Mesenchymal stem cell (in vitro differentiated cells and primary cell): ENCODE measurements at regions not wholly inside any gene's neighbourhood (a gene's known extent, or its start where the extent isn't known, plus 50 kb on each side); places are given as distances from the start of the nearest gene placed in this dataset.

Experiments
- DNase-seq: peaks from one replicate; pipeline ENCODE4 v3.0.0-alpha.2; 2013
- H2AFZ ChIP-seq: one replicate; pipeline ENCODE4 v1.6.1; 2013; ENCODE audit warnings: low read depth, mild to moderate bottlenecking, control low read depth, inconsistent platforms, low read length, moderate library complexity
- H2AK5ac ChIP-seq: 2 replicates; pipeline ENCODE4 v1.6.1; 2013; ENCODE audit warnings: low read length, moderate library complexity, mild to moderate bottlenecking, inconsistent platforms; ENCODE audit not compliant: severe bottlenecking
- H2BK120ac ChIP-seq: one replicate; pipeline ENCODE4 v1.6.1; 2013; ENCODE audit warnings: low read depth, mild to moderate bottlenecking, inconsistent platforms, low read length, moderate library complexity
- H2BK12ac ChIP-seq, 2 experiments: one replicate each; pipeline ENCODE4 v1.6.1; 2013; ENCODE audit warnings: inconsistent platforms in 2 of 2, low read length in 2 of 2, mild to moderate bottlenecking in 2 of 2, moderate library complexity in 2 of 2, control low read depth in 1 of 2
- H2BK15ac ChIP-seq: one replicate; pipeline ENCODE4 v1.6.1; 2013; ENCODE audit warnings: mild to moderate bottlenecking, low read depth, inconsistent platforms; ENCODE audit not compliant: poor library complexity, severe bottlenecking
- H2BK5ac ChIP-seq: 2 replicates; pipeline ENCODE4 v1.6.1; 2013; ENCODE audit warnings: low read depth, mild to moderate bottlenecking, low read length, control low read depth, inconsistent platforms; ENCODE audit not compliant: poor library complexity, severe bottlenecking
- H3K14ac ChIP-seq, 2 experiments: one replicate each; pipeline ENCODE4 v1.6.1; 2013; ENCODE audit warnings: inconsistent platforms in 2 of 2, low read length in 2 of 2, control low read depth in 1 of 2, mild to moderate bottlenecking in 1 of 2, moderate library complexity in 1 of 2
- H3K18ac ChIP-seq, 2 experiments: one replicate each; pipeline ENCODE4 v1.6.1; 2013; ENCODE audit warnings: inconsistent platforms in 2 of 2, low read length in 2 of 2, control low read depth in 1 of 2, low read depth in 1 of 2, mild to moderate bottlenecking in 1 of 2
- H3K23ac ChIP-seq, 2 experiments: one replicate each; pipeline ENCODE4 v1.6.1; 2013; ENCODE audit warnings: inconsistent platforms in 2 of 2, low read length in 2 of 2, mild to moderate bottlenecking in 2 of 2, moderate library complexity in 2 of 2, control low read depth in 1 of 2
- H3K27ac ChIP-seq: 2 replicates; pipeline ENCODE4 v1.5.1; 2013; ENCODE audit warnings: mild to moderate bottlenecking, moderate library complexity, low read length, control low read depth, inconsistent platforms; ENCODE audit not compliant: poor library complexity, severe bottlenecking
- H3K27me3 ChIP-seq, 2 experiments: 2 replicates each; pipeline versions ENCODE4 v1.6.1 to v1.7.0; 2013; ENCODE audit warnings: low read length in 2 of 2, mild to moderate bottlenecking in 2 of 2, moderate library complexity in 2 of 2, control low read depth in 1 of 2, inconsistent platforms in 1 of 2; ENCODE audit not compliant: control insufficient read depth in 1 of 2, insufficient read depth in 1 of 2
- H3K36me3 ChIP-seq, 2 experiments: 2 replicates each; pipeline versions ENCODE4 v1.6.1 to v1.7.0; 2013; ENCODE audit warnings: low read length in 2 of 2, control low read depth in 1 of 2, inconsistent platforms in 1 of 2, low read depth in 1 of 2, mild to moderate bottlenecking in 1 of 2; ENCODE audit not compliant: insufficient read depth in 2 of 2, control insufficient read depth in 1 of 2
- H3K4ac ChIP-seq, 2 experiments: one replicate each; pipeline ENCODE4 v1.6.1; 2013; ENCODE audit warnings: inconsistent platforms in 2 of 2, low read length in 2 of 2, mild to moderate bottlenecking in 2 of 2, moderate library complexity in 2 of 2, control low read depth in 1 of 2, low read depth in 1 of 2
- H3K4me1 ChIP-seq: 2 replicates; pipeline ENCODE4 v1.6.1; 2013; ENCODE audit warnings: low read depth, low read length, control low read depth; ENCODE audit not compliant: control insufficient read depth, insufficient read depth
- H3K4me2 ChIP-seq: 2 replicates; pipeline ENCODE4 v1.6.1; 2013; ENCODE audit warnings: low read length, mild to moderate bottlenecking, inconsistent platforms; ENCODE audit not compliant: poor library complexity, severe bottlenecking
- H3K4me3 ChIP-seq, 2 experiments: 2 replicates each; pipeline versions ENCODE4 v1.5.1 to v1.7.0; 2013; ENCODE audit warnings: low read length in 2 of 2, mild to moderate bottlenecking in 2 of 2, control low read depth in 1 of 2, low read depth in 1 of 2; ENCODE audit not compliant: insufficient read depth in 1 of 2
- H3K79me1 ChIP-seq: replicated peaks from 2 replicates; pipeline ENCODE4 v1.6.1; 2013; ENCODE audit warnings: mild to moderate bottlenecking, control low read depth, low read length, inconsistent platforms; ENCODE audit not compliant: poor library complexity, severe bottlenecking
- H3K9ac ChIP-seq: 2 replicates; pipeline ENCODE4 v1.7.0; 2013; ENCODE audit warnings: mild to moderate bottlenecking, low read length, moderate library complexity
- H3K9me3 ChIP-seq: 2 replicates; pipeline ENCODE4 v1.7.0; 2013; ENCODE audit warnings: mild to moderate bottlenecking, low read length; ENCODE audit not compliant: control insufficient read depth
- H4K8ac ChIP-seq: one replicate; pipeline ENCODE4 v1.6.1; 2013; ENCODE audit warnings: inconsistent platforms, mild to moderate bottlenecking, low read length, moderate library complexity
- H4K91ac ChIP-seq: one replicate; pipeline ENCODE4 v1.6.1; 2013; ENCODE audit warnings: mild to moderate bottlenecking, low read length, inconsistent platforms
- WGBS: methylation state at CpG from one replicate; pipeline ENCODE4 v1.1.7; 2013; ENCODE audit warnings: mixed read lengths; 5-methylcytosine and 5-hydroxymethylcytosine counted together

GRCh38 chr14:22464422-22465142 lies 124.4 kb downstream of the DAD1 start:
- no peak overlapping the region for H3K9ac ChIP-seq
- no peak overlapping the region for H2BK12ac ChIP-seq
- DNase-seq: no peak
- no peak overlapping the region for H3K18ac ChIP-seq
- H2BK120ac ChIP-seq: no peak overlapping the region
- H2AFZ ChIP-seq: no peak overlapping the region
- no peak overlapping the region for H2AK5ac ChIP-seq
- H3K23ac ChIP-seq: no peak overlapping the region
- WGBS: 93% methylated on average over 4 of the region's 4 CpGs
- no peak overlapping the region for H3K4me3 ChIP-seq
- no peak overlapping the region for H4K8ac ChIP-seq
- peaks cover 7% of the 10 kb centered on the region for H3K4me1 ChIP-seq
- H3K4ac ChIP-seq: peak overlapping the region in 1 of 2 experiments; percentile 34
- no peak overlapping the region for H2BK5ac ChIP-seq
- no peak overlapping the region for H3K27ac ChIP-seq
- no peaks in the 10 kb centered on the region for H3K36me3 ChIP-seq
- no peak overlapping the region for H3K4me2 ChIP-seq
- no peaks in the 10 kb centered on the region for H3K9me3 ChIP-seq
- H3K14ac ChIP-seq: no peak overlapping the region
- no peak overlapping the region for H4K91ac ChIP-seq
- no peak overlapping the region for H2BK15ac ChIP-seq
- no peaks in the 10 kb centered on the region for H3K79me1 ChIP-seq
- peaks cover 0 to 4% of the 10 kb centered on the region in 2 experiments for H3K27me3 ChIP-seq

- Histone ChIP-seq H2BK15ac (no peak overlapping the region), H3K36me3 (no peaks in the 10 kb centered on the region), H3K14ac (no peak overlapping the region), H3K27ac (no peak overlapping the region), H3K4me3 (no peak overlapping the region), H2BK5ac (no peak overlapping the region), H3K4me1 (peaks cover 7% of the 10 kb centered on the region), H2BK120ac (no peak overlapping the region), H3K9ac (no peak overlapping the region), H2BK12ac (peak overlapping the region in 1 of 2 experiments; percentile 56), H3K4me2 (no peak overlapping the region), H3K18ac (no peak overlapping the region), H3K4ac (no peak overlapping the region), H3K27me3 (peaks cover 0 to 4% of the 10 kb centered on the region in 2 experiments), H3K79me1 (no peaks in the 10 kb centered on the region), H3K23ac (no peak overlapping the region), H4K91ac (no peak overlapping the region), H4K8ac (no peak overlapping the region), H3K9me3 (no peaks in the 10 kb centered on the region), H2AFZ (no peak overlapping the region), H2AK5ac (no peak overlapping the region)
- 90% methylated on average over 4 of the region's 4 CpGs for WGBS
- DNase-seq: no peak
Measured at GRCh38 chr14:22463763-22464173, 125.3 kb downstream of the DAD1 start.

GRCh38 chr14:22462923-22463322 lies 126.1 kb downstream of the DAD1 start:
- H4K8ac ChIP-seq: no peak overlapping the region
- DNase-seq: no peak
- no peak overlapping the region for H3K4me2 ChIP-seq
- no peak overlapping the region for H4K91ac ChIP-seq
- H3K27me3 ChIP-seq: peaks cover 0 to 9% of the 10 kb centered on the region in 2 experiments
- no peak overlapping the region for H2BK5ac ChIP-seq
- no peak overlapping the region for H3K23ac ChIP-seq
- WGBS: 100% methylated on average over 3 of the region's 4 CpGs
- H3K27ac ChIP-seq: no peak overlapping the region
- no peak overlapping the region for H2AFZ ChIP-seq
- no peaks in the 10 kb centered on the region for H3K9me3 ChIP-seq
- H3K36me3 ChIP-seq: no peaks in the 10 kb centered on the region
- no peak overlapping the region for H3K14ac ChIP-seq
- peaks cover 7% of the 10 kb centered on the region for H3K4me1 ChIP-seq
- H3K9ac ChIP-seq: no peak overlapping the region
- H2AK5ac ChIP-seq: no peak overlapping the region
- no peak overlapping the region for H2BK12ac ChIP-seq
- H3K18ac ChIP-seq: no peak overlapping the region
- H3K4me3 ChIP-seq: no peak overlapping the region
- no peaks in the 10 kb centered on the region for H3K79me1 ChIP-seq
- no peak overlapping the region for H2BK120ac ChIP-seq
- no peak overlapping the region for H2BK15ac ChIP-seq
- H3K4ac ChIP-seq: no peak overlapping the region

DNA sequence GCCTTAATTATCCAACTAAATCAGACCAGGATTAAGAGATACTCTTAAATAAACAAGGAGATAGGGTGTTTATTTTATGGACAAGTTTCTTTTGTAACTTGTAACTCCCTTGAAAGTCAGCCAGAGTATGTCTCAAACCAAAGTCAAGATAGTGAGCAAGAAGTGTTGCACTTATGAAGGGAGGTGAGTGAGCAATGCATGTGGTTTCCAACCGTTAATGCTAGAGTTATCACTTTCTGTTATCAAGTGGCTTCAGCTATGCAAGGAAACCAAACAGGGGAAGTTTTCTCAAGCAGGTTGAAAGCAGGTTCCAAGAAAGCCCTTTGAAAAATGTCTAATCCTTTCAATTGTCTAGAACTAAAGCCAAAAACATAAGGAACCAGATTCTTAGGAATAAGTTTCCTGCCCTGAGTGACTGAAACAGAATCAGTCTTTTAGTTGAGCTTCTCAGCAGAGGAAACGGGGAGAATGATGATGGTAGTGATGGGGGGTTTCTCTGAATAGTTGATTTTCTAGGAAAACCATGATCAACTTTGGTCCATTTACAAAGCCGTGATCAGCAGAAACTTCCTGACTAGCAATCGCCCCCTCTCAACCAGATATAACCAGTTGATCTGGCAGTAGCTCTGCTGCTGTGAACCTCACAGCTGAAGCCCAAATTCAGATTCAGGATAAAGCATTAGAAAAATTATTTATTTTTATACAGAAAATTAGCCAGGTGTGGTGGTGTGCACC lies 128.4 kb downstream of the DAD1 start:
- no peak overlapping the region for H3K23ac ChIP-seq
- H2AFZ ChIP-seq: no peak overlapping the region
- H3K9ac ChIP-seq: no peak overlapping the region
- no peaks in the 10 kb centered on the region for H3K9me3 ChIP-seq
- WGBS: 67% methylated on average over 4 of the region's 4 CpGs
- no peak overlapping the region for H3K14ac ChIP-seq
- no peaks in the 10 kb centered on the region for H3K79me1 ChIP-seq
- H3K4me1 ChIP-seq: peaks cover 4% of the 10 kb centered on the region
- peak; percentile 54 for DNase-seq
- H2BK120ac ChIP-seq: no peak overlapping the region
- no peak overlapping the region for H2BK5ac ChIP-seq
- H3K36me3 ChIP-seq: no peaks in the 10 kb centered on the region
- H3K4me3 ChIP-seq: no peak overlapping the region
- H4K8ac ChIP-seq: no peak overlapping the region
- H3K18ac ChIP-seq: no peak overlapping the region
- H2BK15ac ChIP-seq: no peak overlapping the region
- no peak overlapping the region for H2BK12ac ChIP-seq
- H3K27me3 ChIP-seq: peaks cover 0 to 31% of the 10 kb centered on the region in 2 experiments
- H3K4ac ChIP-seq: no peak overlapping the region
- H4K91ac ChIP-seq: no peak overlapping the region
- no peak overlapping the region for H3K4me2 ChIP-seq
- no peak overlapping the region for H2AK5ac ChIP-seq
- no peak overlapping the region for H3K27ac ChIP-seq
